Fibroblast of upper back skin (primary cell): ENCODE measurements at regions not wholly inside any gene's neighbourhood (a gene's known extent, or its start where the extent isn't known, plus 50 kb on each side); places are given as distances from the start of the nearest gene placed in this dataset.
A peak's percentile ranks its signal among the peaks of the same experiment; 100 is the strongest.
"Not testable (repeated sequence)": the region's sequence is repeated elsewhere in the genome, so short reads cannot be mapped to it uniquely, and the experiment has no call there.

Experiments
- DNase-seq: peaks from one replicate; pipeline ENCODE4 v3.0.0-alpha.2; 2013

DNA sequence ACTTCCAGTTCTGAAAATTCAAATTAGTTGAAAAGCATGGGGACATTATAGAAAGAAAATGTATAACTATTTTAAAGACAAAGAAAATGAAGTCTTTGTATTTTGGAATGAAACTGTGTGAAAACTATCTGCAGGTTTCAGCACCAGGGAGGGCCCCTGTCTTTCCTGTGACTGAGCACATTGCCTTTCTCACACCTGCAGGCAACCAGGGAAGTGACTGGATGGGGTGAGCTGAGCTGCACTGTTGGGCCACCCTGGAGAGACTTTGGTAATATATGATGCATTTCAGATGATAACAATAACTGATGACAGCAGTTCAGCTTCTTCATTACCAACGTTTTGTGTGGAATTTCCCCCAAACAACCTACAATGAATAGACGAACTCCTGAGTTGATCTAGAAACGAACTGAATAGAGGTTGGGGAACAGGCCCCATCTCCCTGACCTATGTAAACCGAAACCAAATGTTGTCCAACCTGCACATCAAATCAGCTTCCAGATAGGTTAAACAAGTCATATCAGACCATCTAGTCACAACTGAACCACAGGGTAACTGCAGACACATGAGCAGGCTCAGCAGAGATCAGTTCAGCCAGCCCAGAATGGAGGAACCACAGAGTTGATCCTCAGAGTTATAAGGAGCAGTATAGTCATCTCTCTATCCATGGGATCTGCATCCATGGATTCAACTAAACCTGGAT, 1402.2 kb downstream of the RPIA start:
- not testable (repeated sequence) for DNase-seq

DNA sequence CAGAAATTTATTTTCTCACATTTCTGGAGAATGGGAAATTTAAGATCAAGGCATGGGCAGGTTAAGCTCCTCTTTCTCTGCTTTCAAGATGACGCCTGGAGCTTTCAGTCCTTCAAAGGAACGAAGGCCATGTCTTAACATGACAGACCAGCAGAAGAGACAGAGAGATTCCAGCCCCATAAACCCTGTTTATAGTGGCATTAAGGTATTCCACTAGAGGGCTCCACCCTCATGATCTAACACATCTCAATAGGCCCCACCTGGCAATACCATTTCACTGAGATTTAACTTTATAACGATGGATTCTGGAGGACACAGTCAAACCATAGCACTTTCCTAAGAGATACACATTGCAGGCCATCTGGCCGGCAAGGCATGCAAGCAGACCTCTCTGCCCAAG, 1406.1 kb downstream of the RPIA start:
- DNase-seq = not testable (repeated sequence)

DNA sequence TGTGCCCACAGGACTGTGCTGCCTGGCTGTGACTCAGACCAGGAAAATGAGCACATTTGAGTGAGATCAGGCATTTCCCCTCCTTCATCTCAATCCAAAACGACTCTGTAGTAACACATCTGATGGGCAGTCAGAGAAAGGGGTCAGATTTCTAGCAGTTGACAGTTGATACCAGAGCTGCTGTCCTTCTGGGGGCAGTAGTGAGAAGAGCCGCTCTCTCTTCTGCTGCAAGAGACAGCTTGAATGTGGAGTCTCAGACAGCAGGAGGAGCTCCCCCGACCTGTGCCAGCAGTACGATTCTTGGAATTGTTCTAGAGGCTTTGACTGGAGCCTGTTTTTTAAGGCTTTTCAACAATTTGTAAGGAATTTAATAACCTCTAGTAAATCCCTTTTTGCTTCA, 1413.7 kb downstream of the RPIA start:
- DNase-seq = not testable (repeated sequence)

DNA sequence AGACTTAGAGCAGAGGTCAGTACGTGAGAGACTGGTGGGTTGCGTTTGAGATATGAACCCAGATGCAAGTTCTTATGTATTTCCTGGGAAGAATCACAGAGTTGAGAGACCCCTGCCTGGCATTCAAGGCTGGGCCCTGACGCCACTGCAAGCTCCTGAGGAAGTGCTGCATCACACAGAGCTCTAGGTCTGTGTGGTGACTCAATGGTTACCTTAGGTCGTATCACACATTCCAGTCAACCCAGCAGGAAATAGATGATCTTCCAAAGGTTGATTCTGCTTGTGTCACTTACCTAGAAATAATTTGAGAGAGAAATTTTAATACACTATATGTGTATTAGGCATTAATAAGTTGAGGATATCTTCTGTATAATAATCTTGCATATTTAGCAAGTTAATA, 1431.9 kb downstream of the RPIA start:
- not testable (repeated sequence) for DNase-seq

DNA sequence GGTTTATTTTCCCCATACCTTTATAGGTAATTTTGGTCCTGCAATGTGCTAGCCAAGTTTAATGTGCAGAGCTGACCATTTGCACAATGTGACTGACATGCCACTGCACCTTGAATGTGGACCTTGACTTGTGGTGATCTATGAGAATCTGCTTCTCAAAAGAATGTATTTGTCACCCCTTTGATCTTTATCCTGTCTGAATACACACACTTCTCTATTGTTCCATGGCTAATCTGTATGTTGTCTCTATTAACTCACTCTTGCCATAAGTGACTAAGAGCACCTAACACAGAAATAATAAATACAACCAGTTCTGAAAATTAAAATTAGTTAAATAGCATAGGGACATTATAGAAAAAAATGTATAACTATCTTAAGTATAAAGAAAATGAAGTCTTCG, 1447.6 kb downstream of the RPIA start:
- not testable (repeated sequence) for DNase-seq

DNA sequence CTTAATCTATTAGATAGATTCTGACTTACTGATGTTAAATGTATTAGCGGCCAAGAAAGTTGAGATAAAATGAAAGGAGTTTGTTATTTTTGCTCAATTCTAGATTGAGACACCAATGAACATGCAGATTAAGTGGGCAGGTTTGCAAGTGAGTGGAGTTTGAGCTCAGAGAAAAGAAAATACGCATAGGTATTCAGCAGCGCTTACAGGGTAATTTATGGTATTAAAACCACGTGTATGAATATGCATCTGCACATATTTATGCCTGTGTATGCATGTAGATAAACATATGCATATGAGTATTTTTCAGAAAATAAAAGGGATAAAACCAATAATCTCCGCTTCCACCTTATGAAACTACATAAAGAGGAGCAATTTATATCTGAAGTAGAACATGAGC, 1450.1 kb downstream of the RPIA start:
- not testable (repeated sequence) for DNase-seq

DNA sequence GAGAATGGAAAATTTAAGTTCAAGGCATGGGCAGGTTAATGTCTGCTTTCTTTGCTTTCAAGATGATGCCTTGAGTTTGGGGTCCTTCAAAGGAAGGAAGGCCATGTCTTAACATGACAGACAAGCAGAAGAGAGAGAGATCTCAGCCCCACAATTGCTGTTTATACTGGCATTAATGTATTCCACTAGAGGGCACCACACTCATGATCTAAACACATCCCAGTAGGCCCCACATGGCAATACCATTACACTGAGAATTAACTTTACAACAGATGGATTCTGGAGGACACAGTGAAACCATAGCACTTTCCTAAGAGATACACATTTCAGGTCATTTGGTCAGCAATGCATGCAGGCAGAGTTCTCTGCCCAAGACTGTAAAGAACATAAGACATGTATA, 1460.3 kb downstream of the RPIA start:
- DNase-seq = not testable (repeated sequence)

DNA sequence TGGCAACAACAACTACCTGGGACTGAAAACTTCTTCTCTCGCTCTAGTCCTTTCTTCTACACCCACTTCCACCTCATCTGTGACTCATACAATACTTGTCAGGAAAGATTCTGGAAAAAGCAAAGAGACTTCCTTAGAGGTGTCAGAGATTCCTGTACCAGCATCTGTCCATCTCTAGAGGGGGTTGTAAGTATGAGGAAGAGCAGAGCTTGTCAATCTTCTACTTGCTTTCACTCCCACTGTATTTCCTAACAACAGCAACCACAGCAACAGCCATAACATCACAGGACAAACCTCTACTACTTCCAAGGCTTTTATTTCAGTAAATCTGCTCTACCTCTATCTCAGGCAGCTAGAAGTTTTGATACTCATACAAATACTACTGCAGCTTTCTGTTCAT, 1479.5 kb downstream of the RPIA start:
- not testable (repeated sequence) for DNase-seq

DNA sequence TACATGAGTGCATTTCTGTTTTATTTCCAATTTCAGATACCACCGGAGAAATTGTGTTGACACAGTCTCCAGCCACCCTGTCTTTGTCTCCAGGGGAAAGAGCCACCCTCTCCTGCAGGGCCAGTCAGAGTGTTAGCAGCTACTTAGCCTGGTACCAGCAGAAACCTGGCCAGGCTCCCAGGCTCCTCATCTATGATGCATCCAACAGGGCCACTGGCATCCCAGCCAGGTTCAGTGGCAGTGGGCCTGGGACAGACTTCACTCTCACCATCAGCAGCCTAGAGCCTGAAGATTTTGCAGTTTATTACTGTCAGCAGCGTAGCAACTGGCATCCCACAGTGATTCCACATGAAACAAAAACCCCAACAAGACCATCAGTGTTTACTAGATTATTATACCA, 1481.6 kb downstream of the RPIA start:
- DNase-seq = not testable (repeated sequence)

DNA sequence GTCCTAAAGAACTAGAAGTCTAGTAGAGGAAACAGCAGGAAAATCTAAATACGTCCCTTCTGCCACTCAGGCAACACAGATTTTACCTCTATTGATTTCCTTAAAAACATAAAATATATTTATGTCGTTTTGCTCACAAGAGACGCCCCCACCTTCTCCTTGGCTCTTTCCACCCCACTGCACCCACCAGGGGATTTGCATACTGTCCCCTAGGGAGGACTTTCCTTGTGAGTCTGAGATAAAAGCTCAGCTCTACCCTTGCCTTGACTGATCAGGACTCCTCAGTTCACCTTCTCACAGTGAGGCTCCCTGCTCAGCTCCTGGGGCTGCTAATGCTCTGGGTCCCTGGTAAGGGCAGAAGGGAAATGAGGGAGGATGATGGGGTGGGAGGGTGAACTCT, 1488.1 kb downstream of the RPIA start:
- not testable (repeated sequence) for DNase-seq

DNA sequence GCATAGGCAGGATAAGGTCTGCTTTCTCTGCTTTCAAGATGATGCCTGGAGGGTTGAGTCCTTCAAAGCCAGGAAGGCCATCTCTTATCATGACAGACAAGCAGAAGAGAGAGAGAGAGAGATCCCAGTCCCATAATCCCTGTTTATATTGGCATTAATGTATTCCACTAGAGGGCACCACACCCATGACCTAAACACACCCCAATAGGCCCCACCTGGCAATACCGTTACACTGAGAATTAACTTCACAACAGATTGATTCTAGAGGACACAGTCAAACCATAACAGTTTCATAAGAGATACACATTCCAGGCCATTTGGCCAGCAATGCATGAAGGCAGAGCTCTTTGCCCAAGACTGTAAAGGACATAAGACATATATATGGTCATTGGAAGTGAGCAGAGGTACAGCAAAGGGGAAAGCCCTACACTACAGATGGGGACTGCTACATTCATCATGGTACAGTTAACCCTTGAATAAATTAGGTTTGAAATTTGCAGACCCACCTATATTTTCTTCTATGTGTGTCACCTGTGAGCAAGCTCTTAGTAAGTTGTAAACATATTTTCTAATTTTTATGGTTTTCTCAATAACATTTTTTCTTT, 1516.1 kb downstream of the RPIA start:
- DNase-seq = no peak

DNA sequence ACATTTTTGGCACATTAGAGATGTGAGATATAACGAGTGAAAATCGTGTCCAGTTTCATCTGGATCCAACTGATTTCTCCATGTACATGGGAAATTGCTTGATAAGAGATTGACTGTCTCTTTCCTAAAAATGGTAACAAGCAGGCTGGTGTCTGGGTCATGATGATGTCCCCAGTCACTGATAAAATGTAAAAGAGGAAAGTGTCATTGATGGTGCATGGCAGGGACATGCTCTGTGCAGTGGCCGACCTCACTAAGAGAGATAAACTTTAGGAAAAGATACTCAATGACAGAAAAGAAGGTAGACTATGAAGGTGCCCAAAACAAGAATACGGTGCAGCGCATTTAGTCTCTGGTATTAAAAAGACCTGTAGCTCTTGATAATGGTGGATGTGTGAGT, 1517.5 kb downstream of the RPIA start:
- no peak for DNase-seq

DNA sequence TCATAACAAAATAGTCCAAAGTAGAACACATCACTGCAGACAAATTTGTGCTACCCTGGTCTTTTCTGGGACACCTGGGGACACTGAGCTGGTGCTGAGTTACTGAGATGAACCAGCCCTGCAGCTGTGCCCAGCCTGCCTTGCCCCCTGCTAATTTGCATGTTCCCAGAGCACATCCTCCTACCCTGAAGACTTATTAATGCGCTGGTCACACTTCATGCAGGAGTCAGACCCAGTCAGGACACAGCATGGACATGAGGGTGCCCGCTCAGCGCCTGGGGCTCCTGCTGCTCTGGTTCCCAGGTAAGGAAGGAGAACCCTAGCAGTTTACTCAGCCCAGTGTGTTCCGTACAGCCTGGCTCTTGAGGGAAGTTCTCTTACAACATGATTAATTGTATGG, 1518.3 kb downstream of the RPIA start:
- DNase-seq = no peak

DNA sequence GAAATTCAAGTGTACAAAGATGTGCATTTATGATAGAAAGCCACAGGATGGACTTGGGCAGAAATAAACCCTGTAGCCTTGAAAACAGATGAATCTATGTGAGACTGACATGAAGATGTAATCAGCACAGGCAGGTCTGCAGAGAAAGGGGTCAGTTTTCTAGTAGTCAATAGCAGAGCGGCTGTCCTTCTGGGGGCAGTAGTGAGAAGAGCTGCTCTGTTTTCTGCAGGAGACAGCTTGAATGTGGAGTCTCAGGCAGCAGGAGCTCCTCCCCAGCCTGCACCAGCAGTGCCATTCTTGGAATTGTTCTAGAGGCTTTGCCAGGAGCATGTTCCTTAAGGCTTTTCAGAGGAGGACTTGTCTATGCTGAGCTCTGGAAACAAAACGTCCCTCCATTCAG, 1524.4 kb downstream of the RPIA start:
- DNase-seq = not testable (repeated sequence)

DNA sequence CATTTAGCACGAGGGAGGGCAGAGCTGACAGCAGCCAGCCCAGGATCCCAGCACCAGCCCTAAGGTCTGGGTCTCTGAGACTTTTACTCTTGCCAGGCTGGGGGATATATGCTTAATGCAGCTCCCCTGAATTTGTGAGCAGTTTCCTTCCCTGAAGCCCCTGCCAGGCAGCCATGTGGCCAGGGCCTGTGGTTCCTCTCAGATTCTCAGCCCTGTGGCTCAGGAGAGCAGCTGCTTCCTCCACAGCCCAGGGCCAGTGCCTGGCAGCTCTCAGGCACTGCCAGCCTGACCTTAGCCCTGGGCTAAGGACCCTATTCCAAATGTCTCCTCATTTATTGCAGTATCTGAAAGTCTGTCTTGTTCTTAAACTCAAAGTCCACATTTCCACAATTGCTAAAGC, 1525.3 kb downstream of the RPIA start:
- DNase-seq = not testable (repeated sequence)

DNA sequence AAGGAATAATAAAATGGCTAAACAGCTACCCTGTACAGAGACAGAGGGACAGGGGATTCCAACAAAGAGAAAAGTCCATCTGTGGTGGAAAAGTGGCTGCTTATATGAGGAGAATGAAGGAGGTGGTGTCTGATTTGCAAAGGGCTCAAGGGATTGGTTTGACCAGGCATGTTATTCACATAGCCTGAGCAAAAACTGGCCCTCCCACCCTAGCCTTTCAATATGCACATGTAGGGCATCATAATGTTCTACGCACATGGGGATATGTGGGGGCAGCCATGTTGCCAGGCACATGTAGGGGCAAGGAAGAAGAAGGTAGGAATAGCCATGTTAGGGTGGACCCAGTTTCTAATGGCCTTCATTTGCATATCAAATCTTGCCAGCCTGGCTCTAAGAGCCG, 1527.1 kb downstream of the RPIA start:
- not testable (repeated sequence) for DNase-seq

DNA sequence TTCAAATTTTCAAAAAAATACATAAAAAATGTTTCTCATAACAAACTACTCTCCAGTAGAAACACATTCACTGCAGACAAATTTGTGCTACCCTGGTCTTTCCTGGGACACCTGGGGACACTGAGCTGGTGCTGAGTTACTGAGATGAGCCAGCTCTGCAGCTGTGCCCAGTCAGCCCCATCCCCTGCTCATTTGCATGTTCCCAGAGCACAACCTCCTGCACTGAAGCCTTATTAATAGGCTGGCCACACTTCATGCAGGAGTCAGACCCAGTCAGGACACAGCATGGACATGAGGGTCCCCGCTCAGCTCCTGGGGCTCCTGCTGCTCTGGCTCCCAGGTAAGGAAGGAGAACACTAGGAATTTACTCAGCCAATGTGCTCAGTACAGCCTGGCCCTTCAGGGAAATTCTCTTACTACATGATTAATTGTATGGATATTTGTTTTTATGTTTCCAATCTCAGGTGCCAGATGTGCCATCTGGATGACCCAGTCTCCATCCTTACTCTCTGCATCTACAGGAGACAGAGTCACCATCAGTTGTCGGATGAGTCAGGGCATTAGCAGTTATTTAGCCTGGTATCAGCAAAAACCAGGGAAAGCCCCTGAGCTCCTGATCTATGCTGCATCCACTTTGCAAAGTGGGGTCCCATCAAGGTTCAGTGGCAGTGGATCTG, 1529.3 kb downstream of the RPIA start:
- not testable (repeated sequence) for DNase-seq

DNA sequence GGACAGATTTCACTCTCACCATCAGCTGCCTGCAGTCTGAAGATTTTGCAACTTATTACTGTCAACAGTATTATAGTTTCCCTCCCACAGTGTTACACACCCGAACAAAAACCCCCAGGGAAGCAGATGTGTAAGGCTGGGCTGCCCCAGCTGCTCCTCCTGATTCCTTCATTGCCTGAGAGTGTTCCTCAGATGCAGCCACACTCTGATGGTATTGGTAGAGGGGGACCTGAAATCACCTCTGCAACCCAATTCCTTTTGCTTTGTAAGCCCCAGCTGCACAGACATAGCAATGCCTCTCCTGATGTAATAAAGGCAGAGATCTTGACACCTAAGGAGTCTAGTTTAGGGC, 1529.8 kb downstream of the RPIA start:
- no peak for DNase-seq

DNA sequence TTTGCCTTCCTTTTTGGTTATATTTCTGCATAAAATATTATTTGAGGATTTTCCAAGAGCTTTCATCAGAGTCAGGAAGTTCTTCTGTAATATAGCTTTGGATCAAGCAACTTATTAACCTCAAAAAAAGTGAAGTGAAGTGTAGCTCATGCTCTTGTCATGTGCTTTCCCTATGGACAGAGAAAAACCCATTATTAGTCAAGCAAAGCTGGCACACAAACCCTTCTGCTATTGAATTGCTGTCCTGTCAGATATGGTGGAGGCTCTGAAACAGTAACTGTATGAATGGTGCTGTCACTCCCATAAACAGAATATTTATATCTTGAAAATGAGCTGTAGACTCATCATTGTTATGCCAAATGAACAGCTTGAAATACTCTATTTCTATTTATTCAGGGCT, 1533.3 kb downstream of the RPIA start:
- DNase-seq = not testable (repeated sequence)

DNA sequence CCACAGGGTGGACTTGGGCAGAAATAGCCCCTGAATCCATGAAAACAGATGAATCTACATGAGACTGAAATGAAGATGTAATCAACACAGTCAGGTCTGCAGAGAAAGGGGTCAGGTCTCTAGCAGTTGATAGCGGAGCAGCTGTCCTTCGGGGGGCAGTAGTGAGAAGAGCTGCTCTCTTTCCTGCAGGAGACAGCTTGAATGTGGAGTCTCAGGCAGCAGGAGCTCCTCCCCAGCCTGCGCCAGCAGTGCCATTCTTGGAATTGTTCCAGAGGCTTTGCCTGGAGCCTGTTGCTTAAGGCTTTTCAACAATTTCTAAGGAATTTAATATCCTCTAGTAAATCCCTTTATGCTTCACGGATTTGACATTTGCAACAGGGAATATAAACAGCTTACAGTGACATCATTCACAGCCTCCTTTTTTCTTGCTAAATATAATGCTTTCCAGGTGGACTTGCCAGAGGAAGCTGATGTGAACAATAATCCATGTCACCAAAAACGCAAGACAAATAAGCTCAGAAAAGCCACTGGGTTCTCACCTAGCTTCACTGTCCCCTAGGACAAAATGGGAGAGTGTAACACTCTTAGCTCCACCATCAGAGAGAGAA, 1535.1 kb downstream of the RPIA start:
- DNase-seq = not testable (repeated sequence)

DNA sequence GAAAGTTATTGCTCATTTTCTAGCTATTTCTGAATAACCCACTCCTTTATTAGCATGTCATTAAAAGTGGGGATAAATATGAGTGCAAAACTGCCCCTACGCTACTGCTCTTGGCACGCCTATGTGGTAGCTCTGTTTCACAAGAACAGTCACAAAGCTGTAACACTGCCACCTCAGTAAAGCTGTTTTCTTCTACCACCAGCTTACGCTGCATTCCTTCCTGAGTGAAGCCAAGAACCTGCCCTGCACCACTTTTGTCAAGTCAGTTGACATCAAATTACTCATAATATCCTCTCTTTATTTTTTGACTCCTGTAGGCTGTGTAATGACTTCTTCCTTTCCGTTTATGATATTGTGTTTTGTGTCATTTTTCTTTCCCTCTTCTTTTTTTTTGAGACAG, 1539.7 kb downstream of the RPIA start:
- not testable (repeated sequence) for DNase-seq

DNA sequence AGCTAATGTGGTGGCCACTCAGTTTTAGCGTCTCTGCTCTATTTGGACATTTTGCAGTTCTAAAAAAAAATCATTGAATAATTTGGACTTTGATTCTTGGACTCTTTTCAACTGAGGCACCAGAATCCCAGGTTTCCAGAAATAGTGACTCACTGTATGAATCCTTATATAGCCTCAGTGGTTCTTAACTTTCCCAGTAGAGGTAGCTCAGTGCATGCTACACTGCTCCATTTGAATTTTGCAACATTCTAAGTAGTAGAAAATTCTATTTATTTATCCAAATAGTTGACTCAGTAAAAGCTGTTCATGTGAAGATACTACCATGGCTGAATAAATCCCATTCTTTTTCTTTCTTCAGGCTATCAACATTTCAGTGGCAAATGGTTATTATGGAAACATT, 1544.0 kb downstream of the RPIA start:
- DNase-seq = not testable (repeated sequence)

DNA sequence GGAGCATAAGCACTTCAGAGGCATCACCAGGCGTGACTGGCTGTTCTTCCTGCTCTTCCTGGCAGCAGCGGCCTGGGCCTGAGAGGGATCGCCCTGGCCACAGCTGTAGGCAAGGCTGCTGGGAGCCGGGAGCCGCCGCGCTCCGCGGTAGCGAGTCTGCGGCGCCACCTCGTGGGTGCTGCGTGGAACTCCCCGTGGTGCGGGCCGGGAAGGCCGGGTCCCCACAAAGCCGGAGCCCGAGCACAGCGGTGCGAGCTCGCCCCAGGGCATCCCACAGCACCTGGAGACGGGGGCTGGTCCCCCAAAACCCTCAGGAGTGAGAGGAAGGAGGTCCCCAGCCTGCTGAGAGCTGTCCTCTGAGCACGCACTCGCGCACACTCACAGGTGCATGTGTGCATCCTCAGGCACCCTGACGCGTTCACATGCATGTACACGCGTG, 1546.5 kb downstream of the RPIA start:
- DNase-seq = peak; percentile 16
